AML-193 (cell line): ENCODE measurements at regions not wholly inside any gene's neighbourhood (a gene's known extent, or its start where the extent isn't known, plus 50 kb on each side); places are given as distances from the start of the nearest gene placed in this dataset.
"Not testable (repeated sequence)": the region's sequence is repeated elsewhere in the genome, so short reads cannot be mapped to it uniquely, and the experiment has no call there.

Experiments used
- DNase-seq, 2 experiments: peaks; one replicate each; lab custom pipeline; 2025; lab: John Stamatoyannopoulos, UW

GRCh38 chr22:47419239-47419638 is 656.8 kb downstream of the TBC1D22A start:
- DNase-seq, result no peak

DNA sequence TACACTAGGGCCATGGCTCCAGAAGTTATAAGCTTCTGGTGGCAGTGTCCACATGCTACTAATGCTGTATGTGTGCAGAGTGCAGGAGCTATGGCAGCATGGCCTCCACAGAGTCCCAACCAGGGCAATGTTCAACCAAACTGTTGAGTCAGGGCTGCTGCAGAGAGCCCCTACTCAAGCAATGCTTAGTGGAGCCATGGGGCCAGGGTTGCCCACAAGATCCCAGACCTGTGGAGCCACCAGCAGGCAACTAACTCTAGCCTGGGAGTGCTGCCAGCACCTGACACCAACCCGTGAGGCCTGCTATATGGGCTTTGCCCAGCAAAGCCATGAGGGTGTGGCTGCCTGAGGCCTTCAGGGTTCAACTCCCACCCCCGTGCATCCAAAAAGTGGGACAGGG is 655.2 kb downstream of the TBC1D22A start:
- no peak for DNase-seq

GRCh38 chr22:47411006-47411405 is 648.6 kb downstream of the TBC1D22A start:
- DNase-seq, result no peak

GRCh38 chr22:47409539-47410275 is 647.3 kb downstream of the TBC1D22A start:
- no peak for DNase-seq

DNA sequence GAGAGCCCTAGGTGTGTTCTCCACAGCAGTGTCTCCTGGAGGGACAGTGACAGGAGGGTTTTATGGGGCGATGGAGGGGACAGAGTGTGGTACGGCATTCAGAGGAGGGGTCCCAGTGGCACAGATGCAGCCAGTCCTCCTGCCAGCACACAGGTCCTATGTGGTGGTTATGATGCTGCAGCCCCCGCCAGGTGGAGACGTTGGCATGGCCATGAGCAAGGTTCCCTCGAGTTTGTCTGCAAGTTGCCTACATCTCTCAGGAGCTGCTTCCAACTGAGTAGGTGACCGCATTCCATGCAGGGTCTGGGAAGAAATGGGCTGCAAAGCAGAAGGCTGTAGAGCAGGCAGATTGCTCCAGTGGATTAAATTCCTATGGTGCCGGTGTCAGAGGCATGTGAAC is 646.0 kb downstream of the TBC1D22A start:
- DNase-seq, result no peak

DNA sequence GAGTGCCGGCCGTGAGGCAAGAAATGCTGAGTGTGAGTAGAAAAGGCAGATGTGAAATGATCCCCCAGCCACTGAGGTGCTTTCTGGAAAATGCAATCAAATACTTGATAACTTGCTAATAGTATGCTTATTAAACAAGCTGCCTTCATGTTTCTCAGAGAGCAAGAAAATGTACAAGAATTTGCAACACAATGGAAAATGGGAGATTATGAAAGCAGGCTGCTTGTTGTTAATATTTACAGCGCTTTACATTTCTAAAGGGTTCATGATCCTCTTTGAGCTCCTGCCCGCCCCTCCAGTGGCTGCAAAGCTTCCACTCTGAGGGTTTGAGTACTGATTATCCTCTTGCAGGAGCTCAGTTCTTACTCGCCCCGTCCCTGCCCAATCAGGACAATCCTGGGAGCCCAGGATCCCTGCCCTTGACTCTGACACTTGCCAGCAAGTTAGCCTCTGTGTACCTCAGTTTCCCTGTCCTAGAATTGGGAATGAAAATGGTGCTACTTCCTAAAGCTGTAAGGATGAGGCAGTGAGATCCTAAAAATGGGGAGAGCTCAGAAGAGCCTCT is 645.1 kb downstream of the TBC1D22A start:
- DNase-seq, result no peak

DNA sequence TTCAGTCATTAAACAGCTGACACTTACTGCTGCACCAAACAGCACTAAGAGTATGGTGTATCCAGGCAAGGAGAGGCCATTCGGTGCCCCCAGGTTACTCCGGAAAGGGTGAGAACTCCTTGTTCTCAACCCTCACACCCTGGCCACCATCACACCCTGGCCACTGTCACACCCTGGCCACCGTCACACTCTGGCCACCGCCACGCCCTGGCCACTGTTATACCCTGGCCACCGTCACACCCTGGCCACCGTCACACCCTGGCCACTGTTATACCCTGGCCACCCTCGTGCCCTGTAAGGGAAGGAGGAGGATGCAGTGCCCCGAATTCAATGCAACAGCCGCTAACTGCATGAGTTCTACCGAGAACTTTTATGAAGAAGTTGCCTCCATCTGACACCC is 644.4 kb downstream of the TBC1D22A start:
- DNase-seq, result no peak

GRCh38 chr22:47406180-47406834 is 643.9 kb downstream of the TBC1D22A start:
- DNase-seq, result no peak

DNA sequence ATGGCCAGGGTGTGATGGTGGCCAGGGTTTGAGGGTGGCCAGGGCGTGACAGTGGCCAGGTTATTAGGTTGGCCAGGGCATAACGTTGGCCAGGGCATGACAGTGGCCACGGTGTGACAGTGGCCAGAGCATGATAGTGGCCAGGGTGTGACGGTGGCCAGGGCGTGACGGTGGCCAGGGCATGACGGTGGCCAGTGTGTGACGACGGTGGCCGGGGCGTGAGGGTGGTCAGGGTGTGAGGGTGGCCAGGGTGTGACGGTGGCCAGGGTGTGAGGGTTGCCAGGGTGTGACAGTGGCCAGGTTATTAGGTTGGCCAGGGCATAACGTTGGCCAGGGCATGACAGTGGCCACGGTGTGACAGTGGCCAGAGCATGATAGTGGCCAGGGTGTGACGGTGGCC is 642.8 kb downstream of the TBC1D22A start:
- not testable (repeated sequence) for DNase-seq

DNA sequence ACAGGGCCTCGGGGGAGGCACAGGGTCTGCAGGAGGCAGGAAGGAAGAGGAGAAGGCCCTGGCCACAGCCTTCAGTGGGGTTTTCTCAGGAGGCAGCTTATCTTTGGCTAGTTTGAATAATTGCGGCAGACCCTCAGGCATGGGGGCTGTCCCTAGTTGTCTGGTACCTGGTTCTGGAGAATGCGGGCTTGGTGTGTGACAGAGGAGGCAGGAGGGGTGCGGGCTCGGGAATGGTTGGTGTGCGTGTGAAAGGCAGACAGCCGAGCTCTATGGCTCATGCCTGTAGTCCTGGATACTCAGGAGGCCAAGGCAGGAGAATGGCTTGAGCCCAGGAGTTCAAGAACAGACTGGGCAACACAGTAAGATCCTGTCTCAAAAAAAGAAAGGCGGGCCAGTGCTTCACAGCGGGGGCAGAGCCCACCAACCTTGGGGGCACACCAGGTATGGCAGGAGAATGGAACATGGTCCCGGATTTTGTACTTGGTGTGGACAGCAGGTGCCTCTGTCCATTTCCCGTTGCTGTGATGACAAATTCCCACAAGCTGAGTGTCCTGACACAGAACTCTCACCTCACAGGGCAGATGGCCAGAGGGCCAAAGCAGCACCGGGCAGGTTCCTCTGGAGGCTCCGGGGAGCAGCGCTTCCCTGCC is 640.6 kb downstream of the TBC1D22A start:
- DNase-seq, result no peak

DNA sequence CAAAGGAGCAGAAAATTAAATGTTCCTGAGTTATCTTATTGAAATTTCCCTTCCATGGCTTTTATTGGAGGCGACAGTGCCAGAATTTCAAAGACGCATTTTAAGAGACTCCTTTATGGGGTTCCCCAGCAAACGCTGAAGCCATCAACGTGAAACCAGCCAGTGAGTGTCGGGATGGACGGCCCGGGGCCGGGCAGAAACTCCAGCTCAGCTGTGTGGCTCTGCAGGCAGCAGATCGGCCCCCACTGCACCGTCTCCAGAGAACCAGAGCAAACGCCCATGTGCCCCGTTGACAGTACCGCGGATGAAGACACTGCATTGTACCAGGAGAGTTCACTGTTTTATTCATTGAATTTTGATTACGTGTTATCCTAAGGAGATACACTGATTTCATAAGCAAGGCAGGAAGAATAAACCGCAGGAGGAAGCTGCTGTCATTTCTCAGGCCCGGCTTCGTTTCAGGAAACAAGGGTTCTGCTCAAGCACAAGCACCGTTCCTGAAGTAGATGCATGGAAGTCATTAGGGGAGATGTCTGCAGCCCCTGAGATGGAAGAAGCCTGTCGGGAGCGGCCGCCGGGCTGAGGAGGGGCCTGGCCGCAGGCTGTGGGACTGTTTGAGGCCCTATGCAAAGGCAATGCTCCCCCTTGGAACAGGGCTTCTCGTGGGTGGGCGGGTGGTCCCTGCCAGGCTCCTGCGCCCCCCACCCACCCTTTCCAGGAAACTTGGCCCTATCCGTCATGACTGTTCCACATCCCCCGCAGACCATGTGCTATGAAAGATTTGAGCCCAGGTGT is 639.7 kb downstream of the TBC1D22A start:
- DNase-seq, result no peak

DNA sequence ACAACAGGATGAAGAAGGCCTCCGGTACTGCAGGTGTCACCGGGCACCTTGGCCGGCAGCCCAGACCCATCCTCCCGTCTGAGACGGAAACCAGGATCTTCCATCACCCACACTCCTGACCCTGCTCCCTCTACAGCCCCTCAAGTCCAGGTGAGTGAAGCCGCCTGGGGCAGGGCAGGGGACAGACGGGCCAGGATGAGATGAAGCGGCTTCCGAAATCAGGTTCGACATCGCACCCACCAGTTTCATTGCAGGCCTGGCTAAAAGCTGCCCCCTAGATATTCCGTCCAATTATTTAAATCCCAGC is 639.1 kb downstream of the TBC1D22A start:
- no peak for DNase-seq

DNA sequence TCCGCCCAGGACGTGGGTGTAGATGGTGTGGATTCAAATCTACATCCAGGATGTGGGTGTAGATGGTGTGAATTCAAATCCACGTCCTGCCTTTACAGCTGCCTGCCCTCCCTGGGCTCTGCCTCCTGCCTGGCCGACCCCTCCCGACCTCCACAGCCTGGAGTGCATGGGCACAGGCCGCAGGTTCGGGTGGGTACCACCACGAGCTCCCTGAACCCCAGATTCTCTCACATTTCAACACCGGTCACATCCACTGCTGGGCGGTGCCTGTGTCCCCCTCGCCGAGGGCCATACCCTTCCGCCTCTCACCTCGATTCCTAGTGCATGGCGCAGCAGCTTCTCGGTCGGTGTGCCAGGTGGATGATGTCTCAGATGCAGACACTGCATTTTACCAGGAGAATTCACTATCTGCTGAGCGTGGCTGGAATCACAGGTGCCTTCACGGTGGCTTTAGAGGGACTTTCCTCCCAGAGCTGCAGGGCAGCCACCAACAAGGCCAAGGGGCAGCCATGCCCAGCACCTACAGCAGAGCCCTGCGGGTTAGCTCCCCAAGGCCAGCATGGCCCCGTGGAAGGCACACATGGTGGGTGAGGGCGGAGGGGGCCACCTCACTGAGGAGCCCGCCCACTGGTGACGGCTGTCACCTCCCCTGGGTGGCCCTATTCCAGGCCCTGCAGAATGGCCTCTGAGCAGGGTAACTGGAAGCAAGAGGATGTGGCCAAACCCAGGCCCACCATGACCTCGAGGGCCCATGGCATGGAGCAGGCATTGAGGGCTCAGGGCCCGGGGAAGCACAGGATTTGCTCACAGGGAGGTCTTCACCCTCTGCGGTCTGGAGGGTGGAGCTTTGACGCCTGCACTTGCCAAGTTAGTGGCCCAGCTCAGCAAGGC is 638.5 kb downstream of the TBC1D22A start:
- DNase-seq, result no peak

DNA sequence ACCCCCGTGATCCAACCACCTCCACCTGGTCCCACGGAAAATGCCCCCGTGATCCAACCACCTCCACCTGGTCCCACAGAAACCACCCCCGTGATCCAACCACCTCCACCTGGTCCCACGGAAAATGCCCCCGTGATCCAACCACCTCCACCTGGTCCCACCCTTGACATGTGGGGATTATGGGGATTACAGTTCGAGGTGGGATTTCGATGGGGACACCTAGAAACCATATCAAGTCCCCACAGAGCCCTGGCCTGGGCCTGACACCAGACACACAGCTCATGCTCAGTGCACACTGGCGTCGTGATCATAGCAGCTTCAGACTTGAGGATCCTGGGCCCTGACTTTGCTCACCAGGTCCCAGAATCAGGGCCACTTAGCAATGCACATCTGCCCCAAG is 637.7 kb downstream of the TBC1D22A start:
- not testable (repeated sequence) for DNase-seq

DNA sequence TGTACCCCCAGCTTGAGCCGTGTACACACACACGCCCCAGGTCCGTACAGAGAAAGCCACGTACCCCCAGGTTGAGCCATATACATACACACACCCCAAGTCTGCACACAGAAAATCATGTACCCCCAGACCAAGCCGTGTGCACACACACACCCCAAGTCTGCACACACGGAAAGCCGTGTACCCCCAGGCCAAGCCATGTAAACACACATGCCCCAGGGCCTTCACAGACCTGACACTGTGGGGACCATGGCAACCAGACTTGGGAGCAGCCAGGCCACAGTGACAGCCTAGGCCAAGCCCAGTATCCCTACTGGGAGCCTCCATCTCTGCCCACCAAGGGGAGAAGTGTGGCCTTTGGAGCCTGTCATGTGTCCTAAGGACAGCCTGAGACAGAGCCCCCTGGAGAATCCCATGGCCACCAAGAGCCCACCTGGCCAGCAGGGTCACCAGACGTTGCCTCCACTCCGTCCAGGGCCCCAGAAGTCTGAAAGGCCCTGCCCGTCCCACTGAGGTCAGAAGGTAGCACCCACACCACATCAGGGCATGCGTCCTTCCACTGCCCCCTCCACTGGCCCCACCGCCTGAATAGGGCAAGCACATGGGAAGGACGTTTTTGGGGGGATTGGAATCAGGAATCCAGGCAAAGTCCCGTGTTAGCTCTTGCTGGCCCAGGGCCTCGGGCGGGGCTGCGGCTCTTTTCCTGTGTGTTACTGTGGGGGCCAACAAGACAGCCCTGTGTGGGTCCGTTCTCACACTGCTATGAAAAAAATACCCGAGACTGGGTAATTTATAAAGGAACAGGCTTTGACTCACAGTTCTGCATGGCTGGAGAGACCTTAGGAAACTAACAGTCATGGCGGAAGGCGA is 636.7 kb downstream of the TBC1D22A start:
- DNase-seq, result no peak

- no peak for DNase-seq
Observed at GRCh38 chr22:47398491-47398890, 636.0 kb downstream of the TBC1D22A start.

- DNase-seq, result no peak
Observed at GRCh38 chr22:47397673-47398072, 635.2 kb downstream of the TBC1D22A start.

- DNase-seq, result no peak
Observed at GRCh38 chr22:47396515-47396914, 634.1 kb downstream of the TBC1D22A start.

DNA sequence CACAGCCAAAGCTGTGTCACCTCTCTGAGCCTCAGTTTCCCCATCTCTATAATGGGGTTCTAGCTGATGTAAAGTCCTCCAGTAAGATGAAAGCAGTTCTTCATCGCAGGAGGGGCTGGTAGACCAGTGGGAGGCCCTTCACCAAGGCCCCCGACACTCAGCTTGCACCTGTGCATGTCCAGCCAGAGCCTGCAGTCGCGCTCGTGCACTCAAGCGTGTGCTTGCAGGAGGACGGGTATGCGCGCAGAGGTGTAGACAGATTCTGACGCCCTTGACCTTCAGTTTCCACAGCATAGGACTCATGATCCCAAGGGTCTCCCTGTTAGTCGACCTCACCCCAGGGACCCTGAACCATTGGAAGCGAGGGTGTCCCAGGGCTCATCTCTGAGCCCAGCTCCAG is 633.7 kb downstream of the TBC1D22A start:
- DNase-seq, result no peak

DNA sequence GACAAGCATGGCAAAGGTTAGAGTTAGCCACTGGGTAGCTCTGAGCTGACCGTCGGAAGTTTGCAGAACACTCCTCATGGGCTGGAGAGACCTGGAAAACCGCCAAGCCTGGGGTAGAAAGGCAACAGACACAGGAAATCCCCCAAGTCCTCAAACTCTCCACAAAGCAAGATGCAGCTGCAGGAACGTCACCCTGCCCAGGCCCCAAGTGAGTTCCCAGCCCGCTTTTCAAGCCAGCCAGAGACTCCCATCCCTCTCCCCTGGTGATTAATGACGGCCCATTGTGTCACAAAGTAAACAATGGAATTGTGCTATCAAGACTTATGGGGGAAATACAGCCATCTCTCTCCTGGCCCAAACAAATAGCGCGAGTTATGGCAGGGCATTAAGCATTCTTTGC is 633.0 kb downstream of the TBC1D22A start:
- DNase-seq, result no peak
